Naive thymus-derived CD4-positive, alpha-beta T cell (primary cell): ENCODE measurements at regions not wholly inside any gene's neighbourhood (a gene's known extent, or its start where the extent isn't known, plus 50 kb on each side); places are given as distances from the start of the nearest gene placed in this dataset.

Experiments
- ATAC-seq: fragments of 150-1000 bp; cut with Tn5 transposase; 2 replicates; pipeline ENCODE4 v1.10.0; 2021; ENCODE audit warnings: mild to moderate bottlenecking, moderate library complexity
- CTCF ChIA-PET: fragments of 350-600 bp; sonication (Branson Sonifier 250); formaldehyde crosslinking; loops from one replicate; lab custom pipeline; 2021; ENCODE audit warnings: antibody characterized with exemption; lab: Charles Lee
- POLR2A ChIA-PET: fragments of 350-600 bp; sonication (Branson Sonifier 250); formaldehyde crosslinking; loops from one replicate; lab custom pipeline; 2021; ENCODE audit warnings: antibody characterized with exemption, inconsistent platforms; lab: Charles Lee
- DNase-seq, 9 donors: peaks; one replicate each; pipeline versions ENCODE4 v3.0.0 to v3.0.0-alpha.2; 2020 to 2022; ENCODE audit warnings: mixed read lengths in 1 of 9
- H3K27ac ChIP-seq: one replicate; pipeline ENCODE4 v1.7.0; 2013; ENCODE audit warnings: mild to moderate bottlenecking, low read depth, low read length, moderate library complexity
- H3K27me3 ChIP-seq, 2 donors: one replicate each; pipeline ENCODE4 v1.7.0; 2013; ENCODE audit warnings: low read length in 2 of 2, mild to moderate bottlenecking in 2 of 2, moderate library complexity in 2 of 2; ENCODE audit not compliant: control insufficient read depth in 2 of 2, insufficient read depth in 2 of 2
- H3K36me3 ChIP-seq, 3 experiments: 1 replicate in 2 of 3; 2 replicates in 1 of 3; pipeline ENCODE4 v1.7.0; 2013; ENCODE audit warnings: low read length in 3 of 3, mild to moderate bottlenecking in 3 of 3, moderate library complexity in 1 of 3; ENCODE audit not compliant: insufficient read depth in 3 of 3, control insufficient read depth in 2 of 3
- H3K4me1 ChIP-seq, 2 donors: one replicate each; pipeline ENCODE4 v1.7.0; 2013; ENCODE audit warnings: low read length in 2 of 2, mild to moderate bottlenecking in 2 of 2, moderate library complexity in 1 of 2; ENCODE audit not compliant: control insufficient read depth in 2 of 2, insufficient read depth in 2 of 2
- H3K4me3 ChIP-seq: 2 replicates; pipeline ENCODE4 v1.7.0; 2013; ENCODE audit warnings: mild to moderate bottlenecking, low read length
- H3K9me3 ChIP-seq, 3 experiments: 1 replicate in 2 of 3; 2 replicates in 1 of 3; pipeline ENCODE4 v1.7.0; 2013; ENCODE audit warnings: low read length in 3 of 3; ENCODE audit not compliant: control insufficient read depth in 2 of 3
- H3K27ac Mint-ChIP-seq, 9 donors: one replicate each; pipeline ENCODE4 v1.8.0; 2020 to 2022; ENCODE audit warnings: mixed read lengths in 9 of 9, mild to moderate bottlenecking in 8 of 9, moderate library complexity in 5 of 9, inconsistent platforms in 2 of 9
- H3K27me3 Mint-ChIP-seq, 5 donors: one replicate each; pipeline ENCODE4 v1.8.0; 2021 to 2022; ENCODE audit warnings: mixed read lengths in 5 of 5, mild to moderate bottlenecking in 1 of 5
- H3K36me3 Mint-ChIP-seq, 5 donors: one replicate each; pipeline ENCODE4 v1.8.0; 2020 to 2022; ENCODE audit warnings: mixed read lengths in 5 of 5, mild to moderate bottlenecking in 3 of 5, inconsistent platforms in 1 of 5
- H3K4me1 Mint-ChIP-seq, 7 donors: one replicate each; pipeline ENCODE4 v1.8.0; 2020 to 2022; ENCODE audit warnings: mixed read lengths in 7 of 7, mild to moderate bottlenecking in 3 of 7, inconsistent platforms in 1 of 7
- H3K4me3 Mint-ChIP-seq, 10 donors: one replicate each; pipeline ENCODE4 v1.8.0; 2020 to 2022; ENCODE audit warnings: mild to moderate bottlenecking in 10 of 10, mixed read lengths in 10 of 10, moderate library complexity in 6 of 10, inconsistent platforms in 2 of 10
- H3K9me3 Mint-ChIP-seq, 11 donors: one replicate each; pipeline ENCODE4 v1.8.0; 2020 to 2022; ENCODE audit warnings: mixed read lengths in 11 of 11, mild to moderate bottlenecking in 4 of 11, inconsistent platforms in 1 of 11, moderate library complexity in 1 of 11
- intact Hi-C, 2 donors: fragments of 100-400 bp; cut with micrococcal nuclease; formaldehyde crosslinking; loops; one replicate each; pipeline ENCODE4 v1.15.1; 2023

GRCh38 chr4:67343199-67343598 lies 202.1 kb downstream of the CENPC start:
- H3K4me3 ChIP-seq = no peak overlapping the region
- ATAC-seq (no peak), DNase-seq (no peak)
- no peaks in the 10 kb centered on the region for H3K4me1 Mint-ChIP-seq
- H3K27ac Mint-ChIP-seq = no peak overlapping the region
- H3K9me3 ChIP-seq = no peaks in the 10 kb centered on the region
- H3K27me3 ChIP-seq = no peaks in the 10 kb centered on the region
- no peaks in the 10 kb centered on the region for H3K4me1 ChIP-seq
- no peak overlapping the region for H3K27ac ChIP-seq
- H3K36me3 ChIP-seq = no peaks in the 10 kb centered on the region
- no peaks in the 10 kb centered on the region for H3K36me3 Mint-ChIP-seq
- H3K4me3 Mint-ChIP-seq = no peak overlapping the region
- ChIA-PET CTCF (no interaction called here), POLR2A (no interaction called here)
- H3K27me3 Mint-ChIP-seq = peaks cover 0 to 14% (median 9%) of the 10 kb centered on the region in 5 donors
- no peaks in the 10 kb centered on the region for H3K9me3 Mint-ChIP-seq
- intact Hi-C loops = no loop called here

- ChIA-PET CTCF (no interaction called here), POLR2A (no interaction called here)
- no peaks in the 10 kb centered on the region for H3K9me3 ChIP-seq
- H3K27ac ChIP-seq = no peak overlapping the region
- H3K27me3 Mint-ChIP-seq = peaks cover 0 to 14% (median 6%) of the 10 kb centered on the region in 5 donors
- H3K36me3 ChIP-seq = no peaks in the 10 kb centered on the region
- no peaks in the 10 kb centered on the region for H3K9me3 Mint-ChIP-seq
- H3K4me1 ChIP-seq = no peaks in the 10 kb centered on the region
- no peak overlapping the region for H3K4me3 ChIP-seq
- DNase-seq = no peak
- ATAC-seq = no peak
- no peaks in the 10 kb centered on the region for H3K27me3 ChIP-seq
- no peaks in the 10 kb centered on the region for H3K4me1 Mint-ChIP-seq
- intact Hi-C loops = no loop called here
- H3K4me3 Mint-ChIP-seq = no peak overlapping the region
- no peak overlapping the region for H3K27ac Mint-ChIP-seq
- no peaks in the 10 kb centered on the region for H3K36me3 Mint-ChIP-seq
Observed at GRCh38 chr4:67342291-67342690, 203.0 kb downstream of the CENPC start.

- Mint-ChIP-seq H3K9me3 (no peaks in the 10 kb centered on the region), H3K36me3 (no peaks in the 10 kb centered on the region), H3K4me1 (no peaks in the 10 kb centered on the region), H3K27me3 (peaks cover 12 to 48% (median 41%) of the 10 kb centered on the region in 5 donors), H3K4me3 (no peak overlapping the region), H3K27ac (no peak overlapping the region)
- H3K4me1 ChIP-seq = no peaks in the 10 kb centered on the region
- H3K4me3 ChIP-seq = no peak overlapping the region
- intact Hi-C loops = no loop called here
- no peak overlapping the region for H3K27ac ChIP-seq
- ATAC-seq (no peak), DNase-seq (no peak)
- H3K27me3 ChIP-seq = peaks cover 0 to 6% of the 10 kb centered on the region in 2 donors
- H3K36me3 ChIP-seq = no peaks in the 10 kb centered on the region
- H3K9me3 ChIP-seq = no peaks in the 10 kb centered on the region
- ChIA-PET POLR2A (no interaction called here), CTCF (no interaction called here)
Observed at GRCh38 chr4:67333664-67334063, 211.6 kb downstream of the CENPC start.

- intact Hi-C loops = no loop called here
Observed at GRCh38 chr4:67332627-67333026, 212.7 kb downstream of the CENPC start.

GRCh38 chr4:67328393-67328792 lies 216.9 kb downstream of the CENPC start:
- Histone ChIP-seq H3K9me3 (no peaks in the 10 kb centered on the region), H3K27ac (no peak overlapping the region), H3K4me3 (no peak overlapping the region), H3K4me1 (no peaks in the 10 kb centered on the region), H3K36me3 (no peaks in the 10 kb centered on the region), H3K27me3 (peaks cover 0 to 5% of the 10 kb centered on the region in 2 donors)
- Mint-ChIP-seq H3K27me3 (peaks cover 16 to 42% (median 37%) of the 10 kb centered on the region in 5 donors), H3K27ac (no peak overlapping the region), H3K4me3 (no peak overlapping the region), H3K4me1 (peaks cover 0 to 9% (median 2%) of the 10 kb centered on the region in 7 donors), H3K9me3 (no peaks in the 10 kb centered on the region), H3K36me3 (no peaks in the 10 kb centered on the region)
- CTCF ChIA-PET = interaction anchor here (0.9 kb wide), 3 partner anchors 10 to 241 kb away, joined by 3 read pairs; no protein-coding TSS in a partner anchor
- intact Hi-C loops = no loop called here
- POLR2A ChIA-PET = no interaction called here
- no peak for ATAC-seq
- DNase-seq = no peak

More at GRCh38 chr4:67332627-67333026, 212.7 kb downstream of the CENPC start:
- ChIA-PET CTCF (no interaction called here), POLR2A (no interaction called here)
- Mint-ChIP-seq H3K36me3 (no peaks in the 10 kb centered on the region), H3K4me1 (no peaks in the 10 kb centered on the region), H3K27ac (no peak overlapping the region), H3K27me3 (peaks cover 17 to 56% (median 47%) of the 10 kb centered on the region in 5 donors), H3K4me3 (no peak overlapping the region), H3K9me3 (no peaks in the 10 kb centered on the region)
- Histone ChIP-seq H3K36me3 (no peaks in the 10 kb centered on the region), H3K27me3 (peaks cover 0 to 6% of the 10 kb centered on the region in 2 donors), H3K9me3 (no peaks in the 10 kb centered on the region), H3K27ac (no peak overlapping the region), H3K4me1 (no peaks in the 10 kb centered on the region), H3K4me3 (no peak overlapping the region)
- no peak for ATAC-seq
- DNase-seq = no peak

- Histone ChIP-seq H3K4me3 (no peak overlapping the region), H3K27me3 (peaks cover 0 to under 1% of the 10 kb centered on the region in 2 donors), H3K36me3 (no peaks in the 10 kb centered on the region), H3K4me1 (no peaks in the 10 kb centered on the region), H3K27ac (no peak overlapping the region), H3K9me3 (no peaks in the 10 kb centered on the region)
- ChIA-PET CTCF (interaction anchor here (0.9 kb wide), 2 partner anchors 9 to 241 kb away, joined by 3 read pairs; no protein-coding TSS in a partner anchor), POLR2A (no interaction called here)
- no peak for DNase-seq
- no peaks in the 10 kb centered on the region for H3K36me3 Mint-ChIP-seq
- no peak overlapping the region for H3K4me3 Mint-ChIP-seq
- peaks cover 13 to 39% (median 33%) of the 10 kb centered on the region in 5 donors for H3K27me3 Mint-ChIP-seq
- peaks cover 0 to 9% (median 2%) of the 10 kb centered on the region in 7 donors for H3K4me1 Mint-ChIP-seq
- H3K9me3 Mint-ChIP-seq = no peaks in the 10 kb centered on the region
- no peak for ATAC-seq
- H3K27ac Mint-ChIP-seq = no peak overlapping the region
- intact Hi-C loops = no loop called here
Observed at GRCh38 chr4:67328018-67328278, 217.4 kb downstream of the CENPC start.

GRCh38 chr4:67327245-67328017 lies 217.9 kb downstream of the CENPC start:
- H3K4me1 Mint-ChIP-seq = peaks cover 0 to 9% (median 2%) of the 10 kb centered on the region in 7 donors
- no peaks in the 10 kb centered on the region for H3K36me3 Mint-ChIP-seq
- ATAC-seq (peak; percentile 81), DNase-seq (peak; percentile 5 to 60 (median 40))
- POLR2A ChIA-PET = no interaction called here
- no peak overlapping the region for H3K4me3 Mint-ChIP-seq
- H3K27me3 Mint-ChIP-seq = peaks cover 11 to 36% (median 29%) of the 10 kb centered on the region in 5 donors
- no peak overlapping the region for H3K27ac Mint-ChIP-seq
- Histone ChIP-seq H3K4me3 (no peak overlapping the region), H3K36me3 (no peaks in the 10 kb centered on the region), H3K27me3 (no peaks in the 10 kb centered on the region), H3K27ac (no peak overlapping the region), H3K9me3 (no peaks in the 10 kb centered on the region), H3K4me1 (no peaks in the 10 kb centered on the region)
- CTCF ChIA-PET = interaction anchor here (0.8 to 0.9 kb wide), 2 partner anchors 9 to 240 kb away, joined by 3 to 5 read pairs; no protein-coding TSS in a partner anchor
- peaks cover 0 to 2% (median 0%) of the 10 kb centered on the region in 11 donors for H3K9me3 Mint-ChIP-seq
- intact Hi-C loops = loop anchor here in 1 of 2 donors (1.0 kb wide), 1 partner anchor 239 kb away; no protein-coding TSS in a partner anchor
